Keratinocyte (primary cell): ENCODE measurements at regions not wholly inside any gene's neighbourhood (a gene's known extent, or its start where the extent isn't known, plus 50 kb on each side); places are given as distances from the start of the nearest gene placed in this dataset.

Experiments used
- DNase-seq: peaks from one replicate; pipeline ENCODE4 v3.0.0-alpha.2; 2011; ENCODE audit warnings: low read depth, missing footprints, low spot score
- FAIRE-seq: peaks from 2 replicates; lab custom pipeline; 2011; peaks lifted over from hg19 to GRCh38; lab: Jason Lieb, UNC
- H2AFZ ChIP-seq: 2 replicates; pipeline ENCODE4 v1.6.0; 2012; ENCODE audit warnings: low read length, control low read depth, inconsistent platforms; ENCODE audit not compliant: control insufficient read depth
- H3K27ac ChIP-seq: 2 replicates; pipeline ENCODE4 v1.5.1; 2011; ENCODE audit warnings: low read length; ENCODE audit not compliant: control insufficient read depth, insufficient read depth
- H3K27me3 ChIP-seq: 3 replicates; pipeline ENCODE4 v1.6.0; 2011; ENCODE audit warnings: low read length; ENCODE audit not compliant: control insufficient read depth, insufficient read depth; ENCODE audit errors: extremely low read depth
- H3K36me3 ChIP-seq, 2 experiments: 2 replicates in 1 of 2; 3 replicates in 1 of 2; pipeline ENCODE4 v1.5.1; 2011; ENCODE audit warnings: low read length in 2 of 2, mild to moderate bottlenecking in 1 of 2; ENCODE audit not compliant: control insufficient read depth in 2 of 2, insufficient read depth in 2 of 2; ENCODE audit errors: extremely low read depth in 1 of 2
- H3K4me1 ChIP-seq: 3 replicates; pipeline ENCODE4 v1.5.1; 2011; ENCODE audit warnings: low read length; ENCODE audit not compliant: control insufficient read depth, insufficient read depth; ENCODE audit errors: extremely low read depth
- H3K4me2 ChIP-seq: 3 replicates; pipeline ENCODE4 v1.6.0; 2011; ENCODE audit warnings: low read depth, low read length; ENCODE audit not compliant: control insufficient read depth, insufficient read depth; ENCODE audit errors: extremely low read depth
- H3K4me3 ChIP-seq, 3 experiments: fragments of 200-600 bp in 1 of 3; sonication (generic) in 1 of 3; 2 replicates in 2 of 3; 3 replicates in 1 of 3; pipeline ENCODE4 v1.5.1; 2011 to 2016; ENCODE audit warnings: low read length in 3 of 3, mild to moderate bottlenecking in 3 of 3, control low read depth in 2 of 3, inconsistent platforms in 1 of 3, low read depth in 1 of 3, mixed read lengths in 1 of 3, mixed run types in 1 of 3, moderate library complexity in 1 of 3; ENCODE audit not compliant: control insufficient read depth in 2 of 3, insufficient read depth in 2 of 3; ENCODE audit errors: extremely low read depth in 1 of 3
- H3K79me2 ChIP-seq: 2 replicates; pipeline ENCODE4 v1.6.0; 2012; ENCODE audit warnings: low read length; ENCODE audit not compliant: control insufficient read depth, insufficient read depth
- H3K9ac ChIP-seq: 3 replicates; pipeline ENCODE4 v1.6.0; 2011; ENCODE audit warnings: low read length; ENCODE audit not compliant: control insufficient read depth, insufficient read depth; ENCODE audit errors: extremely low read depth
- H3K9me1 ChIP-seq: 3 replicates; pipeline ENCODE4 v1.6.0; 2011; ENCODE audit warnings: low read length; ENCODE audit not compliant: control insufficient read depth, insufficient read depth; ENCODE audit errors: extremely low read depth
- H3K9me3 ChIP-seq: 2 replicates; pipeline ENCODE4 v1.5.1; 2012; ENCODE audit warnings: low read depth, low read length; ENCODE audit not compliant: control insufficient read depth
- H4K20me1 ChIP-seq: 3 replicates; pipeline ENCODE4 v1.6.0; 2011; ENCODE audit warnings: low read length; ENCODE audit not compliant: control insufficient read depth, insufficient read depth; ENCODE audit errors: extremely low read depth
- CTCF ChIP-seq, 3 experiments: IDR thresholded peaks in 1 of 3; conservative IDR thresholded peaks in 1 of 3; optimal IDR thresholded peaks in 1 of 3; 2 replicates in 2 of 3; 3 replicates in 1 of 3; pipeline versions ENCODE3 to v1.5.1; 2011; ENCODE audit warnings: low read length in 3 of 3, mild to moderate bottlenecking in 3 of 3, moderate library complexity in 2 of 3, control low read depth in 1 of 3, inconsistent platforms in 1 of 3; ENCODE audit not compliant: insufficient read depth in 2 of 3; ENCODE audit errors: extremely low read depth in 1 of 3
- EZH2 ChIP-seq: IDR thresholded peaks from one replicate; pipeline ENCODE4 v1.6.1; 2012; ENCODE audit warnings: inconsistent platforms, mild to moderate bottlenecking, low read length, moderate library complexity
- dilution Hi-C: fragments of 300-500 bp; cut with MboI; formaldehyde crosslinking; loops from one replicate; pipeline ENCODE4 v1.7.0; 2020; ENCODE audit warnings: low sequenced_read_pairs; ENCODE audit not compliant: extremely low pct_ligation_motif_present

- no peak for DNase-seq
- H2AFZ ChIP-seq: no peak overlapping the region
- no peak overlapping the region for H3K4me2 ChIP-seq
- H3K9me3 ChIP-seq: no peaks in the 10 kb centered on the region
- no peaks in the 10 kb centered on the region for H3K27me3 ChIP-seq
- H3K9me1 ChIP-seq: no peaks in the 10 kb centered on the region
- no peaks in the 10 kb centered on the region for H3K4me1 ChIP-seq
- dilution Hi-C loops: no loop called here
- no peak overlapping the region for H3K4me3 ChIP-seq
- no peaks in the 10 kb centered on the region for H4K20me1 ChIP-seq
- H3K27ac ChIP-seq: no peak overlapping the region
- no peak overlapping the region for H3K9ac ChIP-seq
- TF ChIP-seq EZH2: no peak
- TF ChIP-seq CTCF (optimal IDR thresholded peaks at IDR 0.05 in 1 of 3, IDR thresholded peaks at IDR 0.05 in 1 of 3, conservative IDR thresholded peaks at IDR 0.05 in 1 of 3; ENCODE audit: extremely low read depth in 1 of 3, insufficient read depth in 2 of 3, low read length in 3 of 3): no peak
- no peaks in the 10 kb centered on the region for H3K36me3 ChIP-seq
- FAIRE-seq: no peak
- H3K79me2 ChIP-seq: no peaks in the 10 kb centered on the region
Measured at GRCh38 chr16:54493594-54493993, 207.0 kb upstream of the IRX3 start.

DNA sequence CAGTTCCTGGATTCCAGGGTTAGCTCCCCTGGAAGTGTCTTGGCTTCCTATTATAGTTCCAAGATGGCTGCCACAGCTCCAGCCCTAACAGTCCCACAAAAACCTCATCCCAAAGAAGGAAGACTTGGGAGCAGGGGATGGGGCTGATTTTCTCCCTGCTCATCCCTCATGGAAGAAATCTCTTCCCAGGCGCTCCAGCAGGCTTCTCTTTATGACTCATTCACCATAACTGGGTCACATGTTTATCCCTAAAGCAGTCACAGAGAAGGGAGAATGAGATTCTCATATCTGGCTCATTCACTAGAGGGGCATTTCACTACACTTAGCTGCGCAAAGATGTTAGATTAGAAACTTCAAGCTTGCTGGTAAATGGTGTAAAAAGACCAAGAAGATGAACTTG lies 206.5 kb upstream of the IRX3 start:
- H3K9ac ChIP-seq: no peak overlapping the region

More for the DNA sequence above, 206.5 kb upstream of the IRX3 start:
- DNase-seq (no peak), FAIRE-seq (no peak)
- Histone ChIP-seq H3K9me3 (no peaks in the 10 kb centered on the region), H3K27ac (no peak overlapping the region), H2AFZ (no peak overlapping the region), H3K9me1 (no peaks in the 10 kb centered on the region), H3K27me3 (no peaks in the 10 kb centered on the region), H3K4me2 (no peak overlapping the region), H3K36me3 (no peaks in the 10 kb centered on the region), H3K4me3 (no peak overlapping the region), H3K79me2 (no peaks in the 10 kb centered on the region), H3K4me1 (no peaks in the 10 kb centered on the region), H4K20me1 (no peaks in the 10 kb centered on the region)
- dilution Hi-C loops: no loop called here
- TF ChIP-seq EZH2 (no peak), CTCF (optimal IDR thresholded peaks at IDR 0.05 in 1 of 3, IDR thresholded peaks at IDR 0.05 in 1 of 3, conservative IDR thresholded peaks at IDR 0.05 in 1 of 3; ENCODE audit: extremely low read depth in 1 of 3, insufficient read depth in 2 of 3, low read length in 3 of 3) (no peak)
